ENCODE measurements at regions not wholly inside any gene's neighbourhood (a gene's known extent, or its start where the extent isn't known, plus 50 kb on each side); places are given as distances from the start of the nearest gene placed in this dataset.

DNA sequence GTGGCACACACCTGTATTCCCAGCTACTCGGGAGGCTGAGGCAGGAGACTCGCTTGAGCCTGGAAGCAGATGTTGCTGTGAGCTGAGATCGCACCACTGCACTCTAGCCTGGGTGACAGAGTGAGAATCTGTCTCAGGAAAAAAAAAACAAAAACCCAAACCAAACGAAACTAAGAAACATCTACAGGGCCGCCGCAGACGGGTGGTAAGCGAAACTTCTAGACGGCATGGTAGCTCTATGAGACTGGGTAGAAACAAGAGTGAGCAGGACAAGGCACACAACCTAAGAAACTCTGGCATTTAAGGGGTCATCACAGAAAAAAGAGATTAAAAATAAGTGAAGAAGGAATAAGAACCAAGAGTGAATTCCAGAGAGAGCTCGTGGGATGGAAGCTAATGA lies 454.8 kb upstream of the KLF4 start:
- TF ChIP-seq, protein P1, sequence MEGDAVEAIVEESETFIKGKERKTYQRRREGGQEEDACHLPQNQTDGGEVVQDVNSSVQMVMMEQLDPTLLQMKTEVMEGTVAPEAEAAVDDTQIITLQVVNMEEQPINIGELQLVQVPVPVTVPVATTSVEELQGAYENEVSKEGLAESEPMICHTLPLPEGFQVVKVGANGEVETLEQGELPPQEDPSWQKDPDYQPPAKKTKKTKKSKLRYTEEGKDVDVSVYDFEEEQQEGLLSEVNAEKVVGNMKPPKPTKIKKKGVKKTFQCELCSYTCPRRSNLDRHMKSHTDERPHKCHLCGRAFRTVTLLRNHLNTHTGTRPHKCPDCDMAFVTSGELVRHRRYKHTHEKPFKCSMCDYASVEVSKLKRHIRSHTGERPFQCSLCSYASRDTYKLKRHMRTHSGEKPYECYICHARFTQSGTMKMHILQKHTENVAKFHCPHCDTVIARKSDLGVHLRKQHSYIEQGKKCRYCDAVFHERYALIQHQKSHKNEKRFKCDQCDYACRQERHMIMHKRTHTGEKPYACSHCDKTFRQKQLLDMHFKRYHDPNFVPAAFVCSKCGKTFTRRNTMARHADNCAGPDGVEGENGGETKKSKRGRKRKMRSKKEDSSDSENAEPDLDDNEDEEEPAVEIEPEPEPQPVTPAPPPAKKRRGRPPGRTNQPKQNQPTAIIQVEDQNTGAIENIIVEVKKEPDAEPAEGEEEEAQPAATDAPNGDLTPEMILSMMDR (IDR thresholded peaks at IDR 0.05): no peak
- TF ChIP-seq POLR2A (IDR thresholded peaks at IDR 0.05) (no peak), POLR2AphosphoS5 (IDR thresholded peaks at IDR 0.05; ENCODE audit: insufficient read depth in 1 of 2, low read depth in 1 of 2) (no peak)

All from vagina (tissue), 2 donors.